Stimulated activated naive B cell treated with anti-CD40 and anti-IgM and Interleukin-4, amounts not matched to agents 10 μg/mL and 1 μg/mL and 100 μg/mL, for 72 hours (primary cell): ENCODE measurements at regions not wholly inside any gene's neighbourhood (a gene's known extent, or its start where the extent isn't known, plus 50 kb on each side); places are given as distances from the start of the nearest gene placed in this dataset.
"Not testable (repeated sequence)": the region's sequence is repeated elsewhere in the genome, so short reads cannot be mapped to it uniquely, and the experiment has no call there.

Experiments
- ATAC-seq, 2 donors: fragments of 150-1000 bp; cut with Tn5 transposase; replicated peaks; 2 replicates each; pipeline ENCODE4 v1.10.0; 2021; ENCODE audit warnings: moderate library complexity in 1 of 2
- DNase-seq: peaks from one replicate; pipeline ENCODE4 v3.0.0; 2021
- H3K27ac Mint-ChIP-seq: one replicate; pipeline ENCODE4 v1.8.0; 2022; ENCODE audit warnings: mild to moderate bottlenecking, mixed read lengths
- H3K27me3 Mint-ChIP-seq, 2 donors: one replicate each; pipeline ENCODE4 v1.8.0; 2022; ENCODE audit warnings: mixed read lengths in 2 of 2
- H3K36me3 Mint-ChIP-seq, 2 donors: one replicate each; pipeline ENCODE4 v1.8.0; 2022; ENCODE audit warnings: mixed read lengths in 2 of 2, mild to moderate bottlenecking in 1 of 2
- H3K4me1 Mint-ChIP-seq, 2 donors: one replicate each; pipeline ENCODE4 v1.8.0; 2022; ENCODE audit warnings: mixed read lengths in 2 of 2, mild to moderate bottlenecking in 1 of 2
- H3K4me3 Mint-ChIP-seq, 2 donors: one replicate each; pipeline ENCODE4 v1.8.0; 2022; ENCODE audit warnings: mild to moderate bottlenecking in 2 of 2, mixed read lengths in 2 of 2, moderate library complexity in 1 of 2
- H3K9me3 Mint-ChIP-seq, 2 donors: one replicate each; pipeline ENCODE4 v1.8.0; 2022; ENCODE audit warnings: mixed read lengths in 2 of 2, mild to moderate bottlenecking in 1 of 2

DNA sequence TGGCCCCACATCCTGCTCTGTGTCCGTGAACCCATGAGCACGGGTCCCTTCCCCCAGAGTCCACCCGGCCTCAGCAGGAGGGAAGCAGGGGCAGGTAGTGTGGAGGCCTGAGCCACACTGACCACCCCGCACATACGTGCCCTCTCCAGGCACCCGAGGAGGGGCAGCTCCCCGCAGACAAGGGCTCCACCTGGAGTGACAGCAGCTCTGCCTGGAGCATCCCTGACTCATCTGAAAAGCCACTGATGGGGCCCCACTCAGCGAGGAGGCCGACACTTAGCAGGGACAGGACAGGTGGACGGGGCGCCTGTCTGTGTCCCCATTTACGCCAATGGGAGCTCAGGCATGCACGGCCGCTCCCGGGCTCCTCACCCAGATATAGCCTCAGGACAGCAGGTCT lies 237.6 kb upstream of the SFSWAP start:
- Mint-ChIP-seq H3K9me3 (no peaks in the 10 kb centered on the region), H3K36me3 (no peaks in the 10 kb centered on the region), H3K27me3 (peaks cover 6 to 28% of the 10 kb centered on the region in 2 donors), H3K27ac (no peak overlapping the region), H3K4me3 (no peak overlapping the region), H3K4me1 (no peaks in the 10 kb centered on the region)
- ATAC-seq (no peak), DNase-seq (no peak)

DNA sequence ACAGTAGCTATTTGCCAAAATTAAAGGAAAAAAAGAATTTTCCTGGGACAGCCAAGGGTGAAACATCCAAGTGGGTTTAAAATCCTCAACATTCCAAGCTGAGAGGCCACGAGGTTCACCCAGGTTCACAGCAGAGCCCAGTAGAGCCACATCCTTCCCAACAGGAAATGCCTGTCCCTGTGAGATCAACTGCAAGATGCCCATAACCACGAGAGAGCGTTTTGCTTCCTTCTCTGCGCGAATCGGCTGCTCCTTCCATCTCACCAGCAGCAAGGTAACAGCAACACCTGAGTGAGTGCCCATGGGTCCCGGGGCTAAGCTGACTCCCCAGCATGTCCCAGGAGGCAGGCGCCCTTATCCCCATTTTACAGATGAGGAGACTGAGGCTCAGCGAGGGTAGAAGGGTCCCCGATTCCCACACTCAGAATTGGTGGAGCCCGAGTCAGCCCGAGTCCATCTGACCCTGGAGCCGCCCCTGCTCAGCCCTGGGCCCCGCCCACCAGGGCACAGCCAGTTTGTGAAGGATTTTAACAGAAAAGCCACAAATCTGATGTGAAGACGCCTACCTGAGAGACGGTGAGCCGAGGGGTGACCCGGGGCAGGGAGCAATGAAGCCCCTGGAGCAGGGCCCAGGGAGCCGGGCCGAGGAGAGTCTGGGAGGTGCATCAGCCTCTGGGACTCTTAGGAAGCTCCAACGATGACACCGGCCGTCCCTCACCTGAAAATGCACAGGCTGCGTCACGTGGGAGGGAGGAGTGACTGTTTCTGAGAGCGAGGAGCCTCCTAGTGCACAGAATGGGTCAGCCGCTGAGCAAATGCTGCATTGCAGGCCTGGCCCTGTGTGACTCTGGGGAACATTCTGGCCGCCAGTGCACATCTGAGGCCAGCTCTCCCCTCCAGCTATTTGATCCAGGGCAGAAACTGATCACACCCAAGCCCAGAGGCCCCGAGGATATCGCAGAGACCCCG lies 236.9 kb upstream of the SFSWAP start:
- Mint-ChIP-seq H3K27ac (no peak overlapping the region), H3K4me3 (peak overlapping the region in 1 of 2 donors; percentile 48), H3K36me3 (no peaks in the 10 kb centered on the region), H3K9me3 (no peaks in the 10 kb centered on the region), H3K27me3 (peaks cover 6 to 28% of the 10 kb centered on the region in 2 donors), H3K4me1 (no peaks in the 10 kb centered on the region)
- DNase-seq = no peak
- ATAC-seq = peak in 1 of 2 donors; percentile 21

DNA sequence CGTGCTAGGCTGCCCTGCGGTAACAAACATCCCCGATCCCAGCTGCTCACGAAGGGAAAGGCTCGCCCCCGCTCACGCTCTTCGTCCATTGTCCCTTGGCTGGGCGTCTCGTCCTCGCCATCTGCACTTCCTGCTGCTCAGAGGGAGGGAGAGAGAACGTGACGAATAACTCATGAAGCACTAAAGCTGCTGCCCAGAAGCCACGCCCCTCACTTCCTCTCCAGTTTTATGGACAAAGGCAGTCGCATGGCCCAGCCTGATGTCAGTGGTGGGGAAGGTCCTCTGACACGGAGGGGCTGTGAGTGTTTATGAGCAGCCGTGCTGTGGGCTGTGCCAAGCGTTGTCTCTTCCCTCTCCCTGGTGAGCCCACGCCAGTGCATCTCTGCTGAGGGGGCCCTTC lies 235.9 kb upstream of the SFSWAP start:
- not testable (repeated sequence) for H3K36me3 Mint-ChIP-seq, H3K27ac Mint-ChIP-seq, DNase-seq, H3K4me1 Mint-ChIP-seq, H3K4me3 Mint-ChIP-seq, H3K9me3 Mint-ChIP-seq
- H3K27me3 Mint-ChIP-seq = peaks cover 7 to 30% of the 10 kb centered on the region in 2 donors
- peak; percentile 29 to 39 for ATAC-seq

DNA sequence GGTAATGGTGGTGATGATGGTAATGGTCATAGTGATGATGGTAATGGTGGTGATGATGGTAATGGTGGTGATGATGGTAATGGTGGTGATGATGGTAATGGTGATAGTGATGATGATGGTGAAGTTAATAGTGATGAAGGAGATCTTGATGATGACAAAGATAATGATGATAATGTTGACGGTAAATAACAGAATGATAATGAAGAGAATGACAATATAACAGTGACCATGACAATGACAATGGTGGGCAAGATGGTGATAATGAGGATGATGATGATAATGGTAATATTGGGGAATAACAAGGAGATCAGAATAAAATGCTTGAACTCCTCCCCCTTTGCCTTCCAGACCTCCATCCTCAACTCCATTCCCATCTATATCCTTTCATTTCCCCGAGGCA lies 233.3 kb upstream of the SFSWAP start:
- Mint-ChIP-seq H3K9me3 (no peaks in the 10 kb centered on the region), H3K36me3 (no peaks in the 10 kb centered on the region), H3K27me3 (peaks cover 10 to 20% of the 10 kb centered on the region in 2 donors), H3K27ac (no peak overlapping the region), H3K4me3 (no peak overlapping the region), H3K4me1 (no peaks in the 10 kb centered on the region)
- ATAC-seq (no peak), DNase-seq (no peak)

DNA sequence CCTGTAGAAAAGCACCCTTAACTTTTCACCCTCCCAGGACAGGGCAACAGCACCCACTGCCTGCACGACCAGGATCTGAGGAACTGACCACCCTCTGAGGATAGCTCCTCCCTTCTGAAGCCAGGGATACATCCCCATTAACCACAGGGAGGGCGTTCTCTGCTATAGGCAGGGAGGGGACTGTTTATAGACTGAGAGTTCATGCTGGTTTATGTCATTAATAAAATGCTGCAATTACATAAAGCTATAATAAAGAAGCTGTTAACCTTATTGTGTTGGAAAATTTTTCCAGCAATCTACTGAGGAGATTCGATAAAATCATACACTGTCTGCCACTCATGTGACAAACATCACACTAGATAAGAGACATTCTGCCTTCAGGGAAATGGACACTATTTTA lies 232.4 kb upstream of the SFSWAP start:
- Mint-ChIP-seq H3K4me1 (no peaks in the 10 kb centered on the region), H3K36me3 (no peaks in the 10 kb centered on the region), H3K27ac (no peak overlapping the region), H3K27me3 (peaks cover 12 to 19% of the 10 kb centered on the region in 2 donors), H3K4me3 (no peak overlapping the region), H3K9me3 (no peaks in the 10 kb centered on the region)
- no peak for ATAC-seq
- DNase-seq = no peak

DNA sequence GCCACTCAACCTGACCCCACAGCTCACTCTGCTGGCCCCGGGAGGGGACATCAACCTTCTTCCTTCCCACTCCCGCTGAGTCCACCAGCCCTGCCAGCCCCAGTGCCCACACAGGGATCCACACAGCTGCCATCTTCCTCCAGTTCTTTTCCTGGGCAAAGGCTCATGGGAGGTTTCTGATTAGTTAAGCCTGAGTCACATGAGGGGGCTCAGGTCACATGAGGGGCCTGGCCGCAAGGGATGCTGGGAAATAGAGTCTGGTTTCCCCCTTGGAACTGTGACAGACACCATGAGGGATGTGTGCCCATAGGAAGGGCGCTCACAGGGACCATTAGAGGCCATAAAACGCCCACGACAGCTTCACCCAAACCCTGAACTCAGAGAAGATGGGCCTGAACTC lies 228.7 kb upstream of the SFSWAP start:
- no peaks in the 10 kb centered on the region for H3K36me3 Mint-ChIP-seq
- H3K9me3 Mint-ChIP-seq = no peaks in the 10 kb centered on the region

DNA sequence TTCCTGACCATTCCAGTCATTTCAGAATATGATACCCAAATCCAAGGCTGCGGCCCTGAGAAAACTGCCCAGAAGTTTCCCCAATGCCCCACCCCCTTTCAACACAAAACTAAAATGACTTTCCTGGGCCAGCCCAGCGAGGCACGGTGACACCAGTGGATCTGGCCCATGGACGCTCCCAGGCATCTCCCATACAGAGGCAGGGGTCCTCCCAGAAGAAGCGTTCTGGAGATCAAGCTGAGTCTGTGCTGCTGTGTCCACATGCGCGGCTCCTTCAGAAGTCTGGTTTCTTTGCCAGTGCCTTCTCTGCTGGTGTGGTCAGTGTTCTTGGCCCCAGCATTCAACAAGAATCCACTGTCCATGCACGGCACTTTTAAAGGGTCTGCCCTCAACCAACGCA lies 228.2 kb upstream of the SFSWAP start:
- H3K9me3 Mint-ChIP-seq = no peaks in the 10 kb centered on the region
- H3K4me3 Mint-ChIP-seq = no peak overlapping the region
- peaks cover 0 to 4% of the 10 kb centered on the region in 2 donors for H3K4me1 Mint-ChIP-seq
- no peak for ATAC-seq
- no peak overlapping the region for H3K27ac Mint-ChIP-seq
- peaks cover 11 to 26% of the 10 kb centered on the region in 2 donors for H3K27me3 Mint-ChIP-seq
- DNase-seq = no peak
- no peaks in the 10 kb centered on the region for H3K36me3 Mint-ChIP-seq

More for the DNA sequence above, 228.7 kb upstream of the SFSWAP start:
- Mint-ChIP-seq H3K27me3 (peaks cover 11 to 26% of the 10 kb centered on the region in 2 donors), H3K4me3 (no peak overlapping the region), H3K4me1 (no peaks in the 10 kb centered on the region), H3K27ac (no peak overlapping the region)
- no peak for DNase-seq
- ATAC-seq = no peak

DNA sequence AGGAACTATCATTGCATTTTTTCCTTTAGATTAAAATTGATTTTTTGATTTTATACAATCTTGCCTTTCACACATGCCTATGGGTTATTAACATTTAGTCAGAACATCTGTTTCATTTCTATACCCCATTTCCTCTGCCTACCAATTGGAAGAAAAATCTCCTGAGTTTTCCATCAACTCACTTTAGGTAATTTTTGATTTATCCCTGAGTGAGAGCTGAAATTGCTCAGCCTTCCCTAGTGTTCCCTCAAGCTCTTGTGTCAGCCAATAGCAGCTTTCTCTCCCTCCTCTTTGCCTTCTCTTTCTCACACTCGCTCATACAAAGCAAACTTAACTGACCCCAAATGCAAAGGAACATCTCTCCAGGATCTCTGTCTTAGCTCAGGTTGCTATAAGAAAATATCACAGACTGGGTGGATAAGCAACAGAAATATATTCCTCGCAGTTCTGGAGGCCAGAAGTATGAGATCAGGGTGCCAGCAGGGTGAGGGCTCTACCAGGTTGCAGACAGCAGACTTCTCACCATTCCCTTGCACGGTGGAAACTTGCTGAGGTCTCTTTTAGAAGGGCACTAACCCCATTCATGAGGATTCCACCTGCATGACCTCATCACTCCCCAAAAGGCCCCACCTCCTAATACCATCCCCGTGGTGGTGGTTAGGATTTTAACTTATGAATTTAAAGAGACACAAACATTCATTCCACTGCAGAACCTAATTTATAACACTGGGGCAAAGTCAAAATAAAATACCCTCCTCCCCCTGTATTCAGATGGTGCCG lies 224.2 kb upstream of the SFSWAP start:
- Mint-ChIP-seq H3K9me3 (no peaks in the 10 kb centered on the region), H3K4me3 (no peak overlapping the region), H3K27me3 (peaks cover 11 to 27% of the 10 kb centered on the region in 2 donors), H3K27ac (peak overlapping the region; percentile 0), H3K36me3 (no peaks in the 10 kb centered on the region), H3K4me1 (peaks cover 0 to 8% of the 10 kb centered on the region in 2 donors)
- ATAC-seq (no peak), DNase-seq (no peak)

DNA sequence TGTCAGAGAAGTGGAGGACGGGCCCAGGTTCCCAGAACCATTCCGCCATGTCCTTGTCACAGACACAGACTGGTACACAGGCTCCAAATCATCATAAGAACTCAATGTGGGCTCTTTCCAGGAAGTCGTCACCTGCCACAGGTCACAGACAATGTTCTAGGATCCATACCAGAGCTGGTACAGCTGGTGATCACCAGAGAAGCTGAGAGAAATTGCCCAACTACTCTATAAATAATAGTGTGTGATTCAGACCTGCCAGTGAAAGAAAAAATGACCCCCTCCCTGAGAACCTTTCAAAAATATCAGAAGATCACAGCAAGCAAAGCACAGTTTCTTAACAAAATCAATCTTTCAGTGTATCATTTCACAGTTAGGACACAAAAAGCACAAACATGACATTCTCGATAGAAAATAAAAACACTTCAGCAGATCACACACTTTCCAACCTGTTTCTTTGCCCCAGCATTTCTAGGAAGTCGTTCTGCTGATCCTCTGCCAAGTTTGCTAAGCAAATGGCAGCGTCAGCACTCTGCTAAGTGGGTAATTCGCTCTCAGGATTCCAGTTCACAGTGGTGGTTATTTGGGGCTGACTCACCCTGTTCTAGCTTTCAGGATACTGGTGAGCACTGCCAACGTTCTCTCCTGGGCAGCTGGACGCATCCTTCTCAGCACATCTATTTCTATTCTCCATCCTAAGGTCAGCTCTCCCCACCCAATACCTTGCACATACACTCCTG lies 223.3 kb upstream of the SFSWAP start:
- no peak overlapping the region for H3K27ac Mint-ChIP-seq
- no peaks in the 10 kb centered on the region for H3K9me3 Mint-ChIP-seq
- H3K36me3 Mint-ChIP-seq = no peaks in the 10 kb centered on the region
- peaks cover 0 to 8% of the 10 kb centered on the region in 2 donors for H3K4me1 Mint-ChIP-seq
- no peak for ATAC-seq
- no peak overlapping the region for H3K4me3 Mint-ChIP-seq
- no peak for DNase-seq
- H3K27me3 Mint-ChIP-seq = peaks cover 11 to 21% of the 10 kb centered on the region in 2 donors

DNA sequence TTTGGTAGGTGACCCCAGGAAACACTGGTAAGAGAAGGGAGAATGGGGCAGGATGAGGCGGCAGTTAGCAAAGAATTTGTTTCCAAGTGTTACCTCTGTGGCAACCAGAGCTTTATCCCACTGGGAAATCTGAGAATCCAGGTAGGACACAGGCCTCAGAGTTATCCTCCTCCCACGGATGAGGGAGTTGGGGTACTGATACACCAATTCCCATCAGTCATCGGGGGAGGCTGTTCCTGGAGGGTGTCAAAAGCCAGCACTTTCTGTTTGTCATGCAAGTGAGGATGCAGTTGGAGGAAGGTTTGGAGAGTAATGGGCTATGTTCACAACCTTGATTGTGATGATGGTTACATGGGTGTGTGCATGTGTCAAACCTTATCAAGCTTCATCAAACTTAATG lies 221.2 kb upstream of the SFSWAP start:
- Mint-ChIP-seq H3K4me3 (no peak overlapping the region), H3K27me3 (peaks cover 11% of the 10 kb centered on the region in 2 donors), H3K27ac (no peak overlapping the region), H3K9me3 (no peaks in the 10 kb centered on the region), H3K36me3 (no peaks in the 10 kb centered on the region), H3K4me1 (peaks cover 0 to 8% of the 10 kb centered on the region in 2 donors)
- ATAC-seq (no peak), DNase-seq (no peak)

DNA sequence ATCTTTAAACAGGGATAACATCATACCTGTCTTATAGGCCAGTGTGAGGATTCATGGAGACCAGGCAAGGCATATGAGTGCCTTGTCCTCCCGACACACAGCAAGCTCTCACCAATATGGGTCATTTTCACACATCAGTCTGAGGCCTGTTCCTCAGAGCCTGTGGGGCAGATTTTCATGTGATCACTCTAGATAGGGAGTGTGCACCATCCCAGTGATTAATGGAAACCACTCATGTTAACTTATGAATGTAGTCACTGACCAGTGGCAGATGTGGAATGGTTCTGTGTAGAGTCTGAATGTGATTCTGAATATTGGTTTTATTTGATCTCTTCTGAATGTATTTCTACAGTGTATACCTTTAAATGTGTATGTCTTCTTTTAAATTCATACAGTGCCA lies 219.7 kb upstream of the SFSWAP start:
- peaks cover 0 to 8% of the 10 kb centered on the region in 2 donors for H3K4me1 Mint-ChIP-seq
- H3K27me3 Mint-ChIP-seq = peaks cover 6 to 11% of the 10 kb centered on the region in 2 donors
- H3K27ac Mint-ChIP-seq = no peak overlapping the region
- H3K9me3 Mint-ChIP-seq = no peaks in the 10 kb centered on the region
- ATAC-seq (no peak), DNase-seq (no peak)
- no peak overlapping the region for H3K4me3 Mint-ChIP-seq
- no peaks in the 10 kb centered on the region for H3K36me3 Mint-ChIP-seq

DNA sequence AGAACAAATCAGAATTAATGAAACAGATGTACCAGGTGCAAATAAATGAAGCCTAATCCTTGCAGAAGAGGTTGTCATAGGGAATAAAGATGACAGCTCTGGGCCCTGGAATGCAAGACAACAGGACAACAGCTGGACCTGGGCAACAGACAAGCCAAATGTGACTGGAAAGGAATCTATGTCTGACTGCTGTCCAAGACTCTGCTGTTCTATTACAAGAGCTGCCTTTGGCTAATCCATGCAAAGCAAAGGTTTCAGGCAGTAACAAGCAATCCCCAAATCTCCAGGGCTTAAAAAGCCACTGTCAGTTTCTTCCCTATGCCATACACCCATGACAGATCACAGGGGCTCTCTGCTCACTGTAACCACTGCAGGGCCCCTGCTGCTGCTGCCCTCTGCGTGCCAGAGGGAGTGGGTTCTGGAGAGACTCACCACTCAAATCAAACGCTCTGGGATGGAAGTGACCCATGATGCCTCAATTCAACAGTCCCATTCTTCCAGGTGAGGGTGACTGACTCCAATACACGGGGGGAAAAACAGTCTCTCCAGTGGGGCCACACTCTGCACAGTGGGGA lies 218.9 kb upstream of the SFSWAP start:
- H3K9me3 Mint-ChIP-seq = no peaks in the 10 kb centered on the region
- no peak overlapping the region for H3K4me3 Mint-ChIP-seq
- H3K36me3 Mint-ChIP-seq = no peaks in the 10 kb centered on the region
- peaks cover 6 to 11% of the 10 kb centered on the region in 2 donors for H3K27me3 Mint-ChIP-seq
- peaks cover 0 to 8% of the 10 kb centered on the region in 2 donors for H3K4me1 Mint-ChIP-seq
- ATAC-seq (no peak), DNase-seq (no peak)
- no peak overlapping the region for H3K27ac Mint-ChIP-seq

DNA sequence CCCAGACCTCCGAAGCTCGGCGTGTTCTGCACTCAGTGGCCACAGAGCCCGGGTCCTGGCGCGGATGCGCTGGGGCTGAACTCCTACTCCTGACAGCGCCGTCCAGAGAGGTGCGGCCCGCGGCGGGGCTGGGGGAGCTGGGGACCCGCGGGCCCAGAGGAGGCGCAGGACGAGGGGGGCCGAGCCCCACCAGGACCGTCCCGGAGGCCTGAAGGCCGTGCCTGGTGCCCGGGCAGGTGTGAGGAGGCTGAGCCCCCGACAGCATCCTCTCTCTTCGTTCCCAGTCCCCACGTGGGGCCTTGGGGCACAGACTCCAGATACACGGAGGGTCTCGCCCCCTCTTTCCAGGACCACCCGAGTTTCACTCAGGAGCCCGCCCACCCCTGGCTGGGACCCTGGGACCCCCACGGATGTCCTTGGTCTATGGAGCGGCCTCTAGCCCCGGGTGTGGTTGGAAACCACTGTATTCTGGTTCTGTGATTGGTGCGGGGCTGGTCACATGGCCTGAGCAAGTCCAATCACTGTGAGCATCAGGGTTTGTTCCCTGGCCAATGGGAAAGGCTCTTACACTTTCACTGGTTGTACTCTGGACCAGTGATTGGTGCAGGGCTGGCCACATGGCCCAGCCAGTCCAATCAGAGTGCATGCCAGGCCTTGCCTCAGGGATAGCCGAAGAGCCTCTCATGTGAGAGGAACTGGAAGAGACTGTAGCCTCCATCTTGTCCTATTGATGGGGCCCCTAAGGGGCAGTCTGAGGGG lies 217.6 kb upstream of the SFSWAP start:
- Mint-ChIP-seq H3K27ac (no peak overlapping the region), H3K4me1 (no peaks in the 10 kb centered on the region), H3K27me3 (peaks cover 1 to 11% of the 10 kb centered on the region in 2 donors), H3K36me3 (no peaks in the 10 kb centered on the region), H3K9me3 (no peaks in the 10 kb centered on the region), H3K4me3 (no peak overlapping the region)
- ATAC-seq = no peak
- DNase-seq = no peak
